ENCODE measurements at regions not wholly inside any gene's neighbourhood (a gene's known extent, or its start where the extent isn't known, plus 50 kb on each side); places are given as distances from the start of the nearest gene placed in this dataset.

DNA sequence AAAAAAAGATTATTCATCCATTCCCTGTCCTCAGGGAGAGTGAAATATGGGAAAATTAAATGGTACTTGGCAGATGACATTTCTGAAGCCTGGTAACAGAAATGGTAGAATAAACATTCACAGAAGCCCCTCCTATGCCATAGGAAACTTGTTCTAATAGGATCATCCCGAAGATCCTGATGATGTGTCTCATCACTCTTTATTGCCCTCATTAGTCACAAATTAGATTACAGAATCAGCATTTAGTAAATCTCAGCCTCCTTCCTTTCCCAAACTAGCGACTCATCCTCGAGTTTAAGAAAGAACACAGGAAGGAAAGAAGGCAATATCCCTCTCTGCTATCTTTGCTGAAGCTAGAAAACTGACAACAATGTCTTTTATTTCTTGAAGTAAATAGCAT is 154.4 kb downstream of the TMEM200A start:
- Histone ChIP-seq H2AFZ (ENCODE audit: low read depth, low read length) (no peak overlapping the region), H3K27ac (ENCODE audit: low read length) (no peak overlapping the region), H3K4me2 (ENCODE audit: low read length) (no peak overlapping the region), H4K20me1 (ENCODE audit: insufficient read depth) (no peaks in the 10 kb centered on the region), H3K36me3 (ENCODE audit: insufficient read depth, low read length) (no peaks in the 10 kb centered on the region), H3K27me3 (ENCODE audit: insufficient read depth, low read depth, low read length) (no peaks in the 10 kb centered on the region), H3K9me3 (ENCODE audit: low read length) (no peaks in the 10 kb centered on the region), H3K79me2 (replicated peaks; ENCODE audit: insufficient read depth, low read length) (no peaks in the 10 kb centered on the region), H3K9me2 (ENCODE audit: insufficient read depth, low read length) (no peaks in the 10 kb centered on the region), H3F3A (ENCODE audit: insufficient read depth, low read length, poor library complexity, severe bottlenecking) (no peaks in the 10 kb centered on the region), H3K4me3 (ENCODE audit: low read length) (no peak overlapping the region), H3K9ac (ENCODE audit: low read length) (no peak overlapping the region)
- TF ChIP-seq POLR2AphosphoS5 (IDR thresholded peaks at IDR 0.05) (no peak), SMC3 (conservative IDR thresholded peaks at IDR 0.05; ENCODE audit: poor library complexity) (no peak), RAD21 (conservative IDR thresholded peaks at IDR 0.05) (no peak), TAF1 (IDR thresholded peaks at IDR 0.05; ENCODE audit: low read depth) (no peak), EP300 (conservative IDR thresholded peaks at IDR 0.05; ENCODE audit: poor library complexity, severe bottlenecking) (no peak), EZH2 (IDR thresholded peaks at IDR 0.05; ENCODE audit: borderline replicate concordance, insufficient read depth, low read length, poor library complexity, severe bottlenecking) (no peak), MXI1 (conservative IDR thresholded peaks at IDR 0.05; ENCODE audit: poor library complexity, severe bottlenecking) (no peak)
- TF ChIP-seq, protein P1, sequence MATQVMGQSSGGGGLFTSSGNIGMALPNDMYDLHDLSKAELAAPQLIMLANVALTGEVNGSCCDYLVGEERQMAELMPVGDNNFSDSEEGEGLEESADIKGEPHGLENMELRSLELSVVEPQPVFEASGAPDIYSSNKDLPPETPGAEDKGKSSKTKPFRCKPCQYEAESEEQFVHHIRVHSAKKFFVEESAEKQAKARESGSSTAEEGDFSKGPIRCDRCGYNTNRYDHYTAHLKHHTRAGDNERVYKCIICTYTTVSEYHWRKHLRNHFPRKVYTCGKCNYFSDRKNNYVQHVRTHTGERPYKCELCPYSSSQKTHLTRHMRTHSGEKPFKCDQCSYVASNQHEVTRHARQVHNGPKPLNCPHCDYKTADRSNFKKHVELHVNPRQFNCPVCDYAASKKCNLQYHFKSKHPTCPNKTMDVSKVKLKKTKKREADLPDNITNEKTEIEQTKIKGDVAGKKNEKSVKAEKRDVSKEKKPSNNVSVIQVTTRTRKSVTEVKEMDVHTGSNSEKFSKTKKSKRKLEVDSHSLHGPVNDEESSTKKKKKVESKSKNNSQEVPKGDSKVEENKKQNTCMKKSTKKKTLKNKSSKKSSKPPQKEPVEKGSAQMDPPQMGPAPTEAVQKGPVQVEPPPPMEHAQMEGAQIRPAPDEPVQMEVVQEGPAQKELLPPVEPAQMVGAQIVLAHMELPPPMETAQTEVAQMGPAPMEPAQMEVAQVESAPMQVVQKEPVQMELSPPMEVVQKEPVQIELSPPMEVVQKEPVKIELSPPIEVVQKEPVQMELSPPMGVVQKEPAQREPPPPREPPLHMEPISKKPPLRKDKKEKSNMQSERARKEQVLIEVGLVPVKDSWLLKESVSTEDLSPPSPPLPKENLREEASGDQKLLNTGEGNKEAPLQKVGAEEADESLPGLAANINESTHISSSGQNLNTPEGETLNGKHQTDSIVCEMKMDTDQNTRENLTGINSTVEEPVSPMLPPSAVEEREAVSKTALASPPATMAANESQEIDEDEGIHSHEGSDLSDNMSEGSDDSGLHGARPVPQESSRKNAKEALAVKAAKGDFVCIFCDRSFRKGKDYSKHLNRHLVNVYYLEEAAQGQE (IDR thresholded peaks at IDR 0.05; ENCODE audit: borderline replicate concordance): no peak
- TF ChIP-seq, protein P2, sequence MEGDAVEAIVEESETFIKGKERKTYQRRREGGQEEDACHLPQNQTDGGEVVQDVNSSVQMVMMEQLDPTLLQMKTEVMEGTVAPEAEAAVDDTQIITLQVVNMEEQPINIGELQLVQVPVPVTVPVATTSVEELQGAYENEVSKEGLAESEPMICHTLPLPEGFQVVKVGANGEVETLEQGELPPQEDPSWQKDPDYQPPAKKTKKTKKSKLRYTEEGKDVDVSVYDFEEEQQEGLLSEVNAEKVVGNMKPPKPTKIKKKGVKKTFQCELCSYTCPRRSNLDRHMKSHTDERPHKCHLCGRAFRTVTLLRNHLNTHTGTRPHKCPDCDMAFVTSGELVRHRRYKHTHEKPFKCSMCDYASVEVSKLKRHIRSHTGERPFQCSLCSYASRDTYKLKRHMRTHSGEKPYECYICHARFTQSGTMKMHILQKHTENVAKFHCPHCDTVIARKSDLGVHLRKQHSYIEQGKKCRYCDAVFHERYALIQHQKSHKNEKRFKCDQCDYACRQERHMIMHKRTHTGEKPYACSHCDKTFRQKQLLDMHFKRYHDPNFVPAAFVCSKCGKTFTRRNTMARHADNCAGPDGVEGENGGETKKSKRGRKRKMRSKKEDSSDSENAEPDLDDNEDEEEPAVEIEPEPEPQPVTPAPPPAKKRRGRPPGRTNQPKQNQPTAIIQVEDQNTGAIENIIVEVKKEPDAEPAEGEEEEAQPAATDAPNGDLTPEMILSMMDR (IDR thresholded peaks at IDR 0.05; ENCODE audit: poor library complexity, severe bottlenecking): no peak

DNA sequence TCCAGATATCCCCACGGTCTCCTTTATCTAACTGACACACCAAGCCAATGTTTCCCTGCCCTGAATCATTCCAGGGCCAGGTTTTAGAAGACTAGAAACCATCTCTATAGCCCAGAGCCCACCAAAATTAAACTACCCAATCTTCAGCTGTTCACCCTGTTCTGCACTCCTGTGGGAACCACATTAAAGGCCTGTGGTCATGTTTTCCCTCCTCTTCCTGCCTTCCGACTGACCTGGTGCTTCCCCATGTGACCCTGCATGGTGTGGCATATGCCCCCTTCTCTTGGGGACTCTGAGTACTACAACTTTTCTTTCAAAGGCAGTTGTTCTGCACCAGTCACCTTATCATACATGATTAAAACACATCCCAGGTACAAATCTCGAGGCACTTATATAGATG is 155.0 kb downstream of the TMEM200A start:
- no peak for TF ChIP-seq EZH2 (IDR thresholded peaks at IDR 0.05; ENCODE audit: borderline replicate concordance, insufficient read depth, low read length, poor library complexity, severe bottlenecking)
- no peak for TF ChIP-seq RAD21 (conservative IDR thresholded peaks at IDR 0.05)
- TF ChIP-seq POLR2AphosphoS5 (IDR thresholded peaks at IDR 0.05): no peak
- TF ChIP-seq MXI1 (conservative IDR thresholded peaks at IDR 0.05; ENCODE audit: poor library complexity, severe bottlenecking): no peak
- TF ChIP-seq, protein P1 (IDR thresholded peaks at IDR 0.05; ENCODE audit: borderline replicate concordance): no peak
- TF ChIP-seq TAF1 (IDR thresholded peaks at IDR 0.05; ENCODE audit: low read depth): no peak
- no peak for TF ChIP-seq SMC3 (conservative IDR thresholded peaks at IDR 0.05; ENCODE audit: poor library complexity)
- no peaks in the 10 kb centered on the region for H3K9me3 ChIP-seq (ENCODE audit: low read length)
- H3K27me3 ChIP-seq (ENCODE audit: insufficient read depth, low read depth, low read length): no peaks in the 10 kb centered on the region
- H4K20me1 ChIP-seq (ENCODE audit: insufficient read depth): no peaks in the 10 kb centered on the region
- H3K9me2 ChIP-seq (ENCODE audit: insufficient read depth, low read length): no peaks in the 10 kb centered on the region
- no peak overlapping the region for H3K9ac ChIP-seq (ENCODE audit: low read length)
- no peak overlapping the region for H3K27ac ChIP-seq (ENCODE audit: low read length)
- no peak overlapping the region for H3K4me3 ChIP-seq (ENCODE audit: low read length)
- no peaks in the 10 kb centered on the region for H3K36me3 ChIP-seq (ENCODE audit: insufficient read depth, low read length)
- H3K4me2 ChIP-seq (ENCODE audit: low read length): no peak overlapping the region
- no peaks in the 10 kb centered on the region for H3F3A ChIP-seq (ENCODE audit: insufficient read depth, low read length, poor library complexity, severe bottlenecking)
- H3K79me2 ChIP-seq (replicated peaks; ENCODE audit: insufficient read depth, low read length): no peaks in the 10 kb centered on the region
- H2AFZ ChIP-seq (ENCODE audit: low read depth, low read length): no peak overlapping the region

Data from neural cell (in vitro differentiated cells).